Inflammatory macrophage (primary cell): ENCODE measurements at regions not wholly inside any gene's neighbourhood (a gene's known extent, or its start where the extent isn't known, plus 50 kb on each side); places are given as distances from the start of the nearest gene placed in this dataset.
A peak's percentile ranks its signal among the peaks of the same experiment; 100 is the strongest.
"Not testable (repeated sequence)": the region's sequence is repeated elsewhere in the genome, so short reads cannot be mapped to it uniquely, and the experiment has no call there.

Experiments used
- DNase-seq, 2 donors: peaks; one replicate each; pipeline ENCODE4 v3.0.0-alpha.2; 2020 to 2022

DNA sequence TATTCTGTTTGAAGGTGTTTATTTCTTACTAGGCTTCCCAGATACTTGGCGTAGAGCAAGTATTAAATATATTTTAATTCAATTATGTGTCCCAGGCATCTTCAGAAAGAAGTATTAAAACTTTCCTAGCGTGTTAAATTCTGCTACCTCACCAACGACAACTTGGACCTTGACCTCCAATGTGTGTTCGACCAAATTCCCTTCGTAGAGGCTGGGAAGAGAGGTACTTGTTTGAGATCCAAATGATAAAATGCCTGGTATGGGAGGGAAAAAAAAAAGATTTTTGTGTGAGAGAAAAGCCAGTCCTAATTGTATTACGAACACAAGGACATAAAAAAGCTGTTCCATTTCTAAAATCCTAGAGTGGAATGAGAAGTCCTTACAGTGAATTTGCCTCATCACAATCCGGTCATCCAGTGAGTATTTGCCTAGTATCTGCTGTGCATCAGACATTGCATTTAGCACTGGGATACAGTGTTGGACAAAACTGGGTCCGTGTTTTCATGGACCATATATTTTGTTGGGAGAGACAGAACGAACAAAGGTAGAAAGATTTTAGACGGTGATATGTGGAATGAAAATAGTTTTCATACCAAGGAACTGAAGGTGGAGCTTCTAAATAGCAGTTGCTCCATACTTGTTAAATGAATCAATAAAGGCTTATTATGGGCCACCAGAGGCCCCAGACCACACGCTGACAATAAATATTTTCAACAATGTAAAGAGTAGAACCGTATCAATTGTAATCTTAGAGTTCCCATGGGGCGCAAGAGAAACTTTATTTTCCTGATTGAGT lies 103.1 kb downstream of the KIF4B start:
- no peak for DNase-seq

DNA sequence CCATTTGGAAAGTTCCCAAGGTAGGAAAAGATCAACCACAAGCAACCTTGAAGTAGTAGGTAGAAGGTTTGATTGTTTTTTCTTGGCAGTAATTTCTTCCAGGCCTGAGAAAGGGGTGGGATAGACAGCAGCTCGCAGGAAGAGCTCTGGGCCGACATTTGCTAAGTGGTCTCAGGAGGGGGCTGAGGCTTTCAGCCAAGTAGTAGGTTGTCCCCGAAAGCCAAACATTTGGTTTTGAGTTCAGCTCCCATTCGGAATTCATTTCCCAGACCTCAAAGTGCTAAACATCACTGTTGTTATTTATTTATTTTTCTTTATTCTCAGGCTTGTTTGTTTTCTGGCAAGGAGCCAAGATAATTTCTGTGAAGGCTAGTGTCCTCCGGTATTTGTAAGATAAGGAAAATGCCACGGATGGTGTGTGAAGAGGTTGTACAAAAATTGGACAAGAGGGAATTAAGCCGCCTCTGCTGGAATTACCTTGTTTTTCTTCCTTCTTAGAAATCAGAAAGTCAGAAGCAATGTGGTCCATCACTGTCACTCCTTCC lies 112.1 kb downstream of the KIF4B start:
- no peak for DNase-seq

DNA sequence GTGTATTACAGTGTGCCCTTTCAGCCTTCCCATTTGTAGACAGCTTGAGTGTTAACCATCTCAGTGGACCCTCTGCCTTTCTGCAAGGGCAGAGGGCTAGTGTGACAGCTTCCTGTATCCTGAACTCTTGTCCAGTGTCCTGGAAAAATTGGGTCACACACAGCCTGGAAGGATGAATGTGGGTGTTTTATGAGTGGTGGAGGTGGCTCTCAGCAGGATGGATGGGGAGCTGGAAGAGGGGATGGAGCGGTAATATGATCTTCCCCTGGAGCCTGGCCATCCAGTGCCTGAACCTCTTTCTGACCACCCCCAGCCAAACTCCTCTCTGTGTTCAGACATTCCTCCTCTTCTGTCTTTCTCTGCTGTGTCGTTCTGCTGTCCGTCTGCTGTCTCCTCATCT lies 113.0 kb downstream of the KIF4B start:
- DNase-seq: no peak

DNA sequence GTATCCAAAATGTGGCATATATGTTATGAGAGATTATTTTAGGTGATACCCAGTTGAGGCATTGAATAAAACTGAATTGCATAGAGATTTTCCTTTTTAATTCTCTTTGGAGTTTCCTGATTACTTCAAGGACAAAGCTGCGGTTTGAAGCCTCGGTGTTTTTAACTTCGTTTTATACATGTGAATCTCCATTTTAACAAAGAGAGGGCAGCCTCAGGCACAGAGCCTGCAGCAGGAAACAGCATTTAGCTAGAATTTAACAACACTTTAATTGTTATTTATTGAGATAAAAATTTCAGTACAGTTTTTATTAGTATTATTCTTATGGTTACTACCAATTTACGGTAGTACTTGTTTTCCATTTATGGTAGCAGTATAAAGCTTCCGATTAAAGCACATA lies 114.0 kb downstream of the KIF4B start:
- DNase-seq: no peak

DNA sequence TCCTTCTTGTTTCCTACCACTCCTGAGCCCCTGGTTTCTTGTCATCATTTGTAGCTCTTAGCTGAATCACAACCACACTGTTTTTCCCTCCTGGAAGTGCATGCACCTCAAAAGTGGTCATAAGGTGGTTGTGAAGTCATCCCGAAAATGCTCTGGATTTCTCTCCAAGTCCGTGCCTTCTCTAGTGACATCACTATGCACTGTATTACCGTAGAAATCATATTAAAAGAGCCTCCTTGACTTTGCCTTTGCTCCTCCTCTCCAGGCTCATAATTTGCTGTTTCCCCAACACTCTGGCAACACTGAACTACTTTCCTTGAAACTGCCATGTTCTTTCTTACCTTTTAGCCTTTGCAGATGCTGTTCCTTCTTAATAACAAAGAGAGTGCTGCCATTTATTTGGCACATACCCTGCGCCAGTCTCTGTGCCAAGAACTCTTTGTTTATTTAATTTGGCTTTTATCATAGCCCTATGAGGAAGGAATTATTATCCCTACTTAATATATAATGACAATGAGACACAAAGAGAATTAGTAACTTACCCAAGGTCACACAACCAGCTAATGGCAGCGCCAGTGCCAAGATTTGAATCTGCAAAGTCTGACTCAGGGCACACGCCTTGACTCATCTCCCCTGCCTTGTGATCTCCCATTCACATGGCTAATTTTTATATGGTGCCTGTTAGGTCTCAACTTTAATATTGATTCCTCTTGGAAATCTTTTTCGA lies 115.4 kb downstream of the KIF4B start:
- DNase-seq: no peak

DNA sequence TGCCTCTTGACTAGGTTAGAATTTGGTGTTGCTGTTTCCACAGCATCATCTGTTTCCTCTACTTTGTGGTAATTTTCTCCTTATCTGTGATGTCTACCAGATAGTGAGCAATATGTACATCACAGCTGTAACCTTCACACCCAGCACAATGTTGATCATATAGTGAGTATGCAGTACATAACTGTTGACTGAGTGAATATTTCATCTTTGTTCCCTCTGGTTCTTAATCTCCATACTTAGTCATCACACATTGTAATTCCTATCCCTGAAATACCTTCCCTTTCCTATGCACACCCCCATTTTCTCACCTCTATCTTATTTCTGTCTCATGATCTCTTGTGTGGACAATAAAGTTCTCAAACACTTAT lies 115.9 kb downstream of the KIF4B start:
- DNase-seq: no peak

DNA sequence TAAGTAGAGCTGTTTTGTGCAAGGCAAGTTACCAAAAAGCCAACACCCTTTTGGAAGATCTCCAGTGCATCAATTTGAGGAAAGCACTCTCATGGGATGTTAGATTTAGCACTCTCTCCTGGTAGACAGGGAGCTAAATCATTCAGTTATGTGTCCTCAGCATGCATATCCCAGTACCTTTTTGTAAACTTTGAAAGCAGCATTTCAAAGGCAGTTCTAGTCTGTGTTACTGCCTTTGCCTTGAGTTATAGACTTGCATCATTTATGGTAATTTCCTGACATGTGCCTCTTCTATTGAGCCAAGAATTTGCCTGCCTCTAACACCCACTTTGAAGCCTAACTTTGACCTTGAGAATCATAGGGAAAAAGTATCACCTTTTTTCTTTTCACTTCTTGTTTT lies 120.6 kb downstream of the KIF4B start:
- DNase-seq: no peak

DNA sequence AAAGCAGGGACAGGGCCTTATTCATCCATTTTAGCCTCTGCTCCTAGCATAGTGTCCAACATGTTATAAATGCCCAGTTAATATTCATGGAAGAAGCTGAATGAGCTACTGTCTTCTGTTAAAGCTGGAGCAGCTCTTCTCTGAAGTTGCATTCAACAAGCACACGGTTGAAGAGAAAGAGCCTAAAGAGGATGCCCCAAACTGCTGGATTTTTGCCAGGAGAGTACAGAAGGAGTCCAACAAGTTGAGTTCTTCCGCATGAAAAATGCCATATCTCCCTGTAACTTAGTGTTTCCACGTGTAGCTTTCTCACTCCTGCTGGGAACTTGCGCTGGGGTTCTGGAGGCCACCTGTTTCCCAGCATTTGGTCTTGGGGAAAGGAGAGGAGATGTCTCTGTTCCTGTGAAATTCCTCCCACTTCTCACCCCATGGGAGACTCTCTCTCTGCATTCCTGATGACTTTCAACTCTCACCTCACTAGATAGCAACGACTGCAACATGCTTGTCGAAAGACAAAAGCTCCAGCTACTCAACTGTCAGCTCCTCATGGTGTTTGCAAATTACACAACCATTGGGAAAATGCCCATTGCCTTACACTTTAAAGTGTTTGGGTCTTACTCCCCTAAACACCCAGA lies 122.8 kb downstream of the KIF4B start:
- DNase-seq: no peak

DNA sequence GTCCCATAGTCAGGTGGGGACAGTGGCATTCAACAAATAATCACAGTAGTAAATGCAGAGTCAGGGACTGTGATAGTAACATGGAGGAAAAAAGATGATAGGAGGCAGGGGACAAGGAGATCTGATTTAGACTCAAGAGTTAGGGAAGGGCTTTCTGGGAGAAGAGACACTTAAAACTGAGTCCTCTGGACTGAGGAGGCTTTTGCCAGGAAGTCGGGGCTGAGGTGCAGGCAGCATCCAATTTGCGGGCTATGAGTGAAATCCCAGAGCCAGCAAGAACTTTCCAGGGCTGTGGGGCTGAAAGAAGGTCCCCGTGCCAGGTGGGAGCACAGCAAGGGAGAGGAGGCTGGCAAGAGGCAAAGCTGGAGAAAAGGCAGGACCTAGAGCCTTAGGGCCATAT lies 124.1 kb downstream of the KIF4B start:
- DNase-seq: no peak

DNA sequence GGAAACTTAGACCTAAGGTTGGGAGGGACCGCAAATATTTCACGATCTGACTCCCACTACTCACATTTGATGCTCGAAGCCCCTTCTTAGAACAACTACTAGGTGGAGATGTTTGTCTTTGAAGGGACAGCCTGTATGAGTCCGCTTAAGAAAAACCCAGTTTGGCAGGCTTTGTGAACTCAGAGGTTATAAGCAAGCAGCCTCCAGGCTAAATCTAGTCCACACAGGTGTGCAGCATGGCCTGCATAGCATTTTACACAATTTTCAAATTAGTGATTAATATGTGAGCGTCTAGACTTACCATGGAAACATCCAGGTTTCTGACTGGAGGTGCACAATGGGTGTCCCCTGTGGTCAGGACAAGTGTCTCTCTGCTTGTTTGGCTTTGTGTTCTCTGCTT lies 127.1 kb downstream of the KIF4B start:
- DNase-seq: no peak

DNA sequence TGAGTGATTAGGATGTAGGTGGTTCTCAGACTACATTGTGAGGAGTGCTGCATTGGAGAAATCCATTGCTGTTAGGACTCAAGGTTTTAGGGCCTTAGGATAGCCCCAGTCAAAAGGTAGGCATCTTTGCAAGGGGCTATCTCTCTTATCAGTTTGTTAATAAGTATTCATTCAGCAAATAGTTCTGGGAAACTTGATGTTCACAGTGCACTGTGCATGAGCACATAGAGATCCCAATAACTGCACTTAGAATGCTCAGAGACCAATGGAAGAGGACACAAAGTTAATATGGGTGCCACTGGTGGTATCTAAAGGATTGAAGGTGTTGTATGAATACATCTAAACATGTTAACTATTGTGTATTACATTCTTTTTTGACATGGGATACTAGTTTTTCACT lies 131.4 kb downstream of the KIF4B start:
- DNase-seq: no peak

DNA sequence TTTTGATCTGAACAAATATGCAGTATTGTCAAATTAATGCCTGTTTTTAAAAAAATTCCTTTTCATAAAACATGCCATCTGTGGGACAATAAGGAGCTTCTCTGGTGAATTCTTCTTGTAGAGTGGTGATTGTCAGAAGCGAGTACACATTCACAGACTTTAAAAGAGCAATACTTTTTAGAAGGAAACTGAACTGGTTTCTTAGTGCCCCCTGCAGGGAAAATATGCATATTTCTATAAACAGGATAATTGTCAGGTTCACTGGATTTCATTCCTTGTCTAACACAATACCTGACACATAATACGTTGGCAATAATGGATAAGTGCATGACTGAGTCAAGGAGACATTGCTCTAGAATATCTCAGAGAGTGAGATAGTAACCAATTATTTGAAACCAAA lies 133.7 kb downstream of the KIF4B start:
- no peak for DNase-seq

DNA sequence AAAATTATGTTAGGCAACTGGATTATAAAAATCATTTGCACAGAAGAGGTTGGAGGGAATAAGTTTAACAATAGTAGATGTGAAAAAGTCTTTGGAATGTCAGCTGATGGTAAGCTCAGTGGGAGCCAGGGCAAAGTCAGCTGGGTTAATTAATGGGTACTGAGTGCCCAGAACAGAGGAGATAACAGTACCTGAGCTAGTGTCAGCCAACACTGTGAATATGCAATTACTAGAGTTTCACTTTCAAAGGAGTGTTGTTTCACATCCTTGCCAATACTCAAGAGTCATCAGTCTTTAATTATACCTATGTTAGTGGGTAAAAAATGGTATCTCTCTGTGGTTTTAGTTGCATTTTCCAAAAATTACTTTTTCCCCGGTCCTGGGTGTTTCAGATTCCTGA lies 135.1 kb downstream of the KIF4B start:
- DNase-seq: no peak

DNA sequence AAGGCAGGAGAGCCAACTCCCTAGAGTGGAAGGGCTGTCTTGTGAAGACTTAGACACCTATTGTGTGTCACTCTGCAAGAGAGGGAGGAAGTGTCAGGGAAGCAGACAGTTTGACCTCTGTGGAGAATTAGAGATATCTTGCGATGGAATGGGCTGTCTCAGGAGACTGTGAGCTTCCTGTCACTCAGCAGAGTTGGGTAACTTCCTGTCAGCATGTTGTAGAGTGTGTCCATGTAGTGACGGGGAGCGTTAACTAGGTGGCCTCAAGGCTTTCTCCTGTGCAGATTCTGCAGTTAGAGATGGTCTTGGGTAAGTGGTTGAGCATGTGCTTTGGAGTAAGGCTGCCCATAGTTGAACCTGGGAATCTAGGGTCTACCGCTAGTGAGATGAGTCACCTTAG lies 136.5 kb downstream of the KIF4B start:
- peak in 1 of 2 donors; percentile 6 for DNase-seq

DNA sequence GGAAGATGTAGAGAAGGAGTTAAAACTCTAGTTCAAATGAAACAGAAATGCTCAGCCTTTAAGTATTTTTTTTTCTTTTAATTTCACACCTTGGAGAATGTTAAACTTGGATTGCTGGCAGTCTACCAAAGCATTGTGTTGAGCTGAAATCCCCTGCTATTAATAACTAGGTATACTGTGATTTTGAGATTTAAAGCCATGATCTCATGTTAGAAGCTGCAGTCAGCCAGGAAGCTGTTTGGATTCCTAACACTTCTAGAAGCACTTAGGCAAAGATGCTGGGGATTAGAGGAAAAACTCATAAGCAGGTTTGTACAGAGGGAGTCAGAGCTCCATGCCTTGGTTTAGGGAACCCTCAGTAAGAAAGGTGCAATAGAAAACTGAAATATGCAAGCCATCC lies 141.4 kb downstream of the KIF4B start:
- no peak for DNase-seq

DNA sequence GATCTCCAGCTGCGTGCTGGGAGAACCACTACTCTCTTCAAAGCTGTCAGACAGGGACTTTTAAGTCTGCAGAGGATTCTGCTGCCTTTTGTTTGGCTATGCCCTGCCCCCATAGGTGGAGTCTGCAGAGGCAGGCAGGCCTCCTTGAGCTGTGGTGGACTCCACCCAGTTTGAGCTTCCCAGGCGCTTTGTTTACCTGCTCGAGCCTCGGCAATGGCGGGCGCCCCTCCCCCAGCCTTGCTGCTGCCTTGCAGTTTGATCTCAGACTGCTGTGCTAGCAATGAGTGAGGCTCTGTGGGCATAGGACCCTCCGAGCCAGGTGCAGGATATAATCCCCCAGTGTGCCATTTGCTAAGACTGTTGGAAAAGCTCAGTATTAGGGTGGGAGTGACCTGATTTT lies 149.5 kb downstream of the KIF4B start:
- not testable (repeated sequence) for DNase-seq

DNA sequence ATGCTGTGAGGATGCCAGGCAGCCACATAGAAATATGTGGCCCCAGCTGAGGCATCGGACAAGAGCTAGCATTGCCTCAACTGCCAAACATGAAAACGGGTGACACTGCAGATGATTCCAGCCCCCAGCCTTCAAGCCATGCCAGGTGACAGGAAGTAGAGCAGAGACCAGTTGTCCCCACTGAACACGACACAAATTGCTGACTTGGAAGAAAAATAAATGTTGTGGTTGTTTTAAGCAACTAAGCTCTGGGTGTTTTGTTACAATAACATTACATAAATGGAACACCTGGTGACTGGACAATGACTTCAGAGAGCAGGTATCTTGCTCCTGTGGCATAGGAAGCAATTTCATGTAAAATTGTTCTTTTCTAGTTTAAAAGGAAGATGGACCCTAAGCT lies 154.2 kb downstream of the KIF4B start:
- DNase-seq: no peak

DNA sequence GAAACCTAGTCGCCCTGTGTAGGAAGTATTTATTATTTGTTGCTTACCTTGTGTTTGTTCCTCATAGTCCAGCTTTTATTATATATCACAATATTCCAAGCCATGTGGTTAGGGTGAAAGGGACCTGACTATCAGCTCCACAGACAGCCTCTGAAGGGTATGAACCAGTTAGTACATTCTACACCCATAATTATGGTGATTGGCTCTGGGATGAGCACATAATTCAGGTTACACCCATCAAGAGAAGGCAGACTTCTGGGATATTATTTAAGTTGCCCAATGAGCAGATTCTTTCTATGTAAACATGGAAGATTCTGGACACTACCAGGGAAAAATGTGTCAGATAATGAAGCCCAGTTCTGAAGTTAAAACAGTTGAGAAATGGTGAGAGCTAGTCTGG lies 168.0 kb downstream of the KIF4B start:
- no peak for DNase-seq

DNA sequence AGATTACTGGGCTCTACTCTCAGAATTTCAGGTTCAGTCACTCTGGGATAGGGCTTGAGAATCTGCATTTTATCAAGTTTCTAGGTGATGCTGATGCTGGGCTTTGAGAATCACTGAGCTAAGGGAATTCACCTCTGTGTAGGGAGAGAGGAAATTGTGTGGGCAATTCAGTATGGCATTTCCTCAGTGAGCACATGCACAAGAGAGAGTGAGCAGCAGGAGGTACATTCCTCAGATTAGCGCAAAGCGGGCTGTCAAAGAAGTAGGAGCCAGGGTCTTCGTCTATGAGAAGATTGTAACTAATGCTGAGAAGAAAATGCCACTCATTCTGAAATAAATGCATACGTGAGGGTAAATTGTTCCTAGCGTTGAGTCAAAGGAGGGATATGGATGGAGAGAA lies 175.9 kb downstream of the KIF4B start:
- DNase-seq: no peak

DNA sequence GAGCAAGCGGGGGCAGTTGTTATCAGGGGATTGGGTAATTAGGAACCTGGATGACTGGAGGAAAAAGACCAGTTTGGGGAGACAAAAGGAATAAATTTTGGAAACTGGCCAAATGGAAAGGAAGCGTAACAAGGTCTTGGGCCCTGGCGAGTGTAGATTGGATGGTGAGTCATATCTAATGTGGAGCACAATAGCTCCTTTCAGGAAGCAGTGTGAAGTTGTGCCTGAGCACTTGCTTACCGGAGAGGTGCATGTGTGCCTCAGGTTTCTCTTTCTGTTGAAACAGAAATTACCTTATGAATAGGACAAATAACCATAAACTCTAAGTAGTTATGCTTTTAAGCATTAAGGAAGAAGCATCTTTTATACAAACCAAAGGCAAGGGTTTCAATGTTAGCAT lies 176.4 kb downstream of the KIF4B start:
- DNase-seq: no peak

DNA sequence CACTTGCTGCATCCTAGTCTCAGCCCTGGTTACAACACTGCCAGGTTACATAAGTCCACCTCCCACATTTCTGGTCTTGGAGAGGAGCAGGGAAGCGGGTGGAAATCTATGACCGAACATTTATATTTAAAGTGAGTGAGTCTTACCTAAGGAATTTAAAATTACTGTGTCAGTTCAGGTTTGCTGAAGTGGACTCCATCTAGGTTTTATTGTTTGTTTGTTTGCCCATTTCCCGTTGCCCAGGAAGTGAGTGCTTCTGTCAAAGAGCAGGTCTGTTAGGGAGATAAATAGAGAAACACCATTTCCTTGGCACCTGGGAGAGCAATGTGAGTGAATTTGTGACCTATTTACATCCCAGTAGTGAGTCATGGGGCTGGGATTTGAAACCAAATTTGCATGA lies 179.5 kb downstream of the KIF4B start:
- no peak for DNase-seq

DNA sequence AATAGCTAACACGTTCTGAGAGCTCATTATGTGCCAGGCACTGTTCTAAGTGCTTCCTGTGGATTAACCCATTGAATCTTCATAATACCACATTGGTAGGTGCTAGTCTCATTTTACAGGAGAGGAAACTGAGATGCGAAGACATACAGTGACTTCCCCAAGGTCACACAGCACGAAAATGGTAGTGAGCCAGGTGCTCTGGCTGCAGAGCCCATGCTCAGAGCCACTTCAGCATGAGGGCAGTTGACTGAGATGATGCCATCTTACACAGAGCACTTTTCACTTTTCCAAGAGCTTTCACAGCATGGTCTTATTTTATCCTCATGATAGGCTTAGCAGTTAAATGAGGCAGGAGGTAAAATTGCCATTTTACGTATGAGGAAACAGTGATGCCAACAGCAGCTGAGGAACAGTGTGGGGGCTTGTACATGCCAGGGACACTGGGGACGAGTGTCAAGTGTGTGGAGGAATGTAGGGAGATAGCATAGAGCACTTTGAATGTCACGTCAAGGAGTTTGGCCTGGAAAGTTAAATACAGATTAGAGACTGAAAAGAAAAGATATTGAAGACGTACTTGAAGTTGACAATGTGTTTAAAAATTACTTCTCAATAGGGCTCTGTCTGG lies 180.0 kb downstream of the KIF4B start:
- no peak for DNase-seq

DNA sequence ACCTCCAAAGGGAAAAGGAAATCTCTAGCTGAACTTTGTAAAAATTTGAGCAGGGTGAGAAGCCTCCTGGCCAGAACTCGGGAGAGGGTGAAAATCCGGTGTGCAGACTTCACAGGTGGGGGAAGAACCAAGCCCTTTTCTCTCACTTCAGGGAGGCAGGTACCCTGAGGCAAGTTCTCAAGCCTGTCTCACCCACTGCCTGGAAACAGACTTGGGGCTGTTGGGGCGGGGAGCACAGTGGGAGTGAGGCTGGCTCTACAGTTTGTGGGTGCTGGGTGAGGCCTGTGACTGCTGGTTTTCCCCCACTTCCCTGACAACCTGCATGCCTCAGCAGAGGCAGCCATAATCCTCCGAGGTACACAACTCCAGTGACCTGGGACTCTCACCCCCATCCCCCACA lies 187.1 kb downstream of the KIF4B start:
- DNase-seq: no peak
